ENCODE measurements at regions not wholly inside any gene's neighbourhood (a gene's known extent, or its start where the extent isn't known, plus 50 kb on each side); places are given as distances from the start of the nearest gene placed in this dataset.

DNA sequence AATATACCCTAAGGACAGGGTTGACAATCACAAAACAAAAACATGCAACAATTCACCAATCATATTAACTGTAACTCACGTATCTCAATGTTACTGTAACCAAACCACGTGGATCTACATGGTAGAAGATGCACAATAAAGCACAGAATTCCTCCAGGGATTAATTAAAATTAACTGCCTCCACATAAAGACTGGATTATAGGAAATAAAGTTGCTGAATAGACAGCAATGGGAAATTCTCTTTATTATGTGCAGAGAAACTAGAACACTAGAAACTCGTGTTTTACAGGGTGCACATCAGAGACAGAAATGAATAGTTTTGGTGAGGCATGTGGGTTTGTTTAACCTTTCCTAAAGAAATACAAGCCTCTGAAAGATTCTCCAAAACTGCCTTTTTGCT lies 696.3 kb downstream of the EPHA3 start:
- no peak for TF ChIP-seq OSR1 (CRISPR knock-in tag; IDR thresholded peaks at IDR 0.05)
- no peak for TF ChIP-seq ZFP3 (CRISPR knock-in tag; IDR thresholded peaks at IDR 0.05)
- no peak for TF ChIP-seq ZNF70 (CRISPR knock-in tag; IDR thresholded peaks at IDR 0.05)
- no peak for TF ChIP-seq ZFP30 (CRISPR knock-in tag; IDR thresholded peaks at IDR 0.05)
- TF ChIP-seq, protein P1, sequence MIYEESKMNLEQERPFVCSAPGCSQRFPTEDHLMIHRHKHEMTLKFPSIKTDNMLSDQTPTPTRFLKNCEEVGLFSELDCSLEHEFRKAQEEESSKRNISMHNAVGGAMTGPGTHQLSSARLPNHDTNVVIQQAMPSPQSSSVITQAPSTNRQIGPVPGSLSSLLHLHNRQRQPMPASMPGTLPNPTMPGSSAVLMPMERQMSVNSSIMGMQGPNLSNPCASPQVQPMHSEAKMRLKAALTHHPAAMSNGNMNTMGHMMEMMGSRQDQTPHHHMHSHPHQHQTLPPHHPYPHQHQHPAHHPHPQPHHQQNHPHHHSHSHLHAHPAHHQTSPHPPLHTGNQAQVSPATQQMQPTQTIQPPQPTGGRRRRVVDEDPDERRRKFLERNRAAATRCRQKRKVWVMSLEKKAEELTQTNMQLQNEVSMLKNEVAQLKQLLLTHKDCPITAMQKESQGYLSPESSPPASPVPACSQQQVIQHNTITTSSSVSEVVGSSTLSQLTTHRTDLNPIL (CRISPR knock-in tag; IDR thresholded peaks at IDR 0.05; ENCODE audit: low read depth) = no peak
- no peak for TF ChIP-seq SNAI2 (CRISPR knock-in tag; IDR thresholded peaks at IDR 0.05)
- no peak for TF ChIP-seq BACH2 (CRISPR knock-in tag; IDR thresholded peaks at IDR 0.05; ENCODE audit: borderline replicate concordance)
- TF ChIP-seq ZNF8 (CRISPR knock-in tag; IDR thresholded peaks at IDR 0.05) = no peak
- no peak for TF ChIP-seq ARNTL (CRISPR knock-in tag; IDR thresholded peaks at IDR 0.05; ENCODE audit: borderline replicate concordance, low read depth)
- TF ChIP-seq ZNF565 (CRISPR knock-in tag; conservative IDR thresholded peaks at IDR 0.05; ENCODE audit: low read depth) = no peak
- no peak for TF ChIP-seq ESRRG (CRISPR knock-in tag; IDR thresholded peaks at IDR 0.05)
- no peak for TF ChIP-seq PPARA (CRISPR knock-in tag; IDR thresholded peaks at IDR 0.05; ENCODE audit: borderline replicate concordance)
- no peak for TF ChIP-seq TCF4 (CRISPR knock-in tag; IDR thresholded peaks at IDR 0.05; ENCODE audit: borderline replicate concordance)
- no peak for TF ChIP-seq ISL1 (CRISPR knock-in tag; IDR thresholded peaks at IDR 0.05)
- TF ChIP-seq CSDC2 (CRISPR knock-in tag; IDR thresholded peaks at IDR 0.05) = no peak
- no peak for ATAC-seq

DNA sequence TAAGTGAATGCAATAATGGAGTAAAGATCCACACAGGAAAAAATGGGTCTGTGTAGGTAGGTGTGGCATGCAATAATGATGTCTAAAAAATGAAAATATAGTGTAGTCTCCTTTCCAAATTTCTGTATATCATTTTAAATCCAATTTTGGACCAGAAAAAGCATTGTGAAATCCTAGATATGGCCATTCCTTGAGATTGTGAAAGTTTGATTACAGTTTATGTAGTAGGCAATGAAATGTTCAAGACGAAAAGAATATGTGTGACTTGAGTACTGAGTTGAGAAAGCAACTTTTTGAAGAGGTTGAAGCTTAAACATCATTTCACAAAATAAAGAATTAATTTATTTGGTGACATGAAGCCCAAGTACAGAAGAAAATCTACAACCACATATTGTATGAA lies 698.7 kb downstream of the EPHA3 start:
- TF ChIP-seq ZFP3 (CRISPR knock-in tag; IDR thresholded peaks at IDR 0.05) (no peak), ZC3H10 (CRISPR knock-in tag; IDR thresholded peaks at IDR 0.05) (no peak), ZNF8 (CRISPR knock-in tag; IDR thresholded peaks at IDR 0.05) (no peak), RARB (CRISPR knock-in tag; IDR thresholded peaks at IDR 0.05) (no peak), GLIS3 (CRISPR knock-in tag; IDR thresholded peaks at IDR 0.05) (no peak), OSR1 (CRISPR knock-in tag; IDR thresholded peaks at IDR 0.05) (no peak), ZNF565 (CRISPR knock-in tag; conservative IDR thresholded peaks at IDR 0.05; ENCODE audit: low read depth) (no peak), CSDC2 (CRISPR knock-in tag; IDR thresholded peaks at IDR 0.05) (no peak)
- TF ChIP-seq, protein P1 (CRISPR knock-in tag; IDR thresholded peaks at IDR 0.05; ENCODE audit: low read depth) = no peak
- TF ChIP-seq, protein P2, sequence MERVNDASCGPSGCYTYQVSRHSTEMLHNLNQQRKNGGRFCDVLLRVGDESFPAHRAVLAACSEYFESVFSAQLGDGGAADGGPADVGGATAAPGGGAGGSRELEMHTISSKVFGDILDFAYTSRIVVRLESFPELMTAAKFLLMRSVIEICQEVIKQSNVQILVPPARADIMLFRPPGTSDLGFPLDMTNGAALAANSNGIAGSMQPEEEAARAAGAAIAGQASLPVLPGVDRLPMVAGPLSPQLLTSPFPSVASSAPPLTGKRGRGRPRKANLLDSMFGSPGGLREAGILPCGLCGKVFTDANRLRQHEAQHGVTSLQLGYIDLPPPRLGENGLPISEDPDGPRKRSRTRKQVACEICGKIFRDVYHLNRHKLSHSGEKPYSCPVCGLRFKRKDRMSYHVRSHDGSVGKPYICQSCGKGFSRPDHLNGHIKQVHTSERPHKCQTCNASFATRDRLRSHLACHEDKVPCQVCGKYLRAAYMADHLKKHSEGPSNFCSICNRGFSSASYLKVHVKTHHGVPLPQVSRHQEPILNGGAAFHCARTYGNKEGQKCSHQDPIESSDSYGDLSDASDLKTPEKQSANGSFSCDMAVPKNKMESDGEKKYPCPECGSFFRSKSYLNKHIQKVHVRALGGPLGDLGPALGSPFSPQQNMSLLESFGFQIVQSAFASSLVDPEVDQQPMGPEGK (CRISPR knock-in tag; IDR thresholded peaks at IDR 0.05; ENCODE audit: borderline replicate concordance) = no peak
- TF ChIP-seq, protein P3, sequence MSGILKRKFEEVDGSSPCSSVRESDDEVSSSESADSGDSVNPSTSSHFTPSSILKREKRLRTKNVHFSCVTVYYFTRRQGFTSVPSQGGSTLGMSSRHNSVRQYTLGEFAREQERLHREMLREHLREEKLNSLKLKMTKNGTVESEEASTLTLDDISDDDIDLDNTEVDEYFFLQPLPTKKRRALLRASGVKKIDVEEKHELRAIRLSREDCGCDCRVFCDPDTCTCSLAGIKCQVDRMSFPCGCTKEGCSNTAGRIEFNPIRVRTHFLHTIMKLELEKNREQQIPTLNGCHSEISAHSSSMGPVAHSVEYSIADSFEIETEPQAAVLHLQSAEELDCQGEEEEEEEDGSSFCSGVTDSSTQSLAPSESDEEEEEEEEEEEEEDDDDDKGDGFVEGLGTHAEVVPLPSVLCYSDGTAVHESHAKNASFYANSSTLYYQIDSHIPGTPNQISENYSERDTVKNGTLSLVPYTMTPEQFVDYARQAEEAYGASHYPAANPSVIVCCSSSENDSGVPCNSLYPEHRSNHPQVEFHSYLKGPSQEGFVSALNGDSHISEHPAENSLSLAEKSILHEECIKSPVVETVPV (CRISPR knock-in tag; IDR thresholded peaks at IDR 0.05) = no peak

DNA sequence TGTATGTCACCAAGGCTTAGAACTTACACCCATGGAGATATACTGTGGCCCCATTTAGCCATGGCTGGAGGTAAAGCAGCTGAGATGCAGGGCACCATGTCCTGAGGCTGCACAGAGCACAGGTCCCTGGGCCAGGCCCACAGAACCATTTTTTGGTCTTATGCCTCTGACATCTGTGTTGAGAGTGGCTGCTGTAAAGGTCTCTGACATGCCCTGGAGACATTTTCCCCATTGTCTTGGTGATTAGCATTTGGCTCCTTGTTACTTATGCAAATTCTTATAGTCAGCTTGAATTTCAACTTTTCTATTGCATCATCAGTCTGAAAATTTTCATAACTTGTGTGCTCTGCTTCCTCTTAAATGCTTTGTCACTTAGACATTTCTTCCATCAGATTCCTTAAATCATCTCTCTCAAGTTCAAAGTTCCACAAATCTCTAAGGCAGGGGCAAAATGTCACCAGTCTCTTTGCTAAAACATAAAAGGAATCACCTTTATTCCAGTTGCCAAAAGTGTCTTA lies 701.3 kb downstream of the EPHA3 start:
- no peak for ATAC-seq
- TF ChIP-seq, protein P2 (CRISPR knock-in tag; IDR thresholded peaks at IDR 0.05; ENCODE audit: borderline replicate concordance) = no peak
- TF ChIP-seq ZC3H10 (CRISPR knock-in tag; IDR thresholded peaks at IDR 0.05) (no peak), ARNTL (CRISPR knock-in tag; IDR thresholded peaks at IDR 0.05; ENCODE audit: borderline replicate concordance, low read depth) (no peak), ZNF8 (CRISPR knock-in tag; IDR thresholded peaks at IDR 0.05) (no peak), ZNF565 (CRISPR knock-in tag; conservative IDR thresholded peaks at IDR 0.05; ENCODE audit: low read depth) (no peak), BACH2 (CRISPR knock-in tag; IDR thresholded peaks at IDR 0.05; ENCODE audit: borderline replicate concordance) (no peak), TCF4 (CRISPR knock-in tag; IDR thresholded peaks at IDR 0.05; ENCODE audit: borderline replicate concordance) (no peak), RARB (CRISPR knock-in tag; IDR thresholded peaks at IDR 0.05) (no peak), GLIS3 (CRISPR knock-in tag; IDR thresholded peaks at IDR 0.05) (no peak)
- TF ChIP-seq, protein P4, sequence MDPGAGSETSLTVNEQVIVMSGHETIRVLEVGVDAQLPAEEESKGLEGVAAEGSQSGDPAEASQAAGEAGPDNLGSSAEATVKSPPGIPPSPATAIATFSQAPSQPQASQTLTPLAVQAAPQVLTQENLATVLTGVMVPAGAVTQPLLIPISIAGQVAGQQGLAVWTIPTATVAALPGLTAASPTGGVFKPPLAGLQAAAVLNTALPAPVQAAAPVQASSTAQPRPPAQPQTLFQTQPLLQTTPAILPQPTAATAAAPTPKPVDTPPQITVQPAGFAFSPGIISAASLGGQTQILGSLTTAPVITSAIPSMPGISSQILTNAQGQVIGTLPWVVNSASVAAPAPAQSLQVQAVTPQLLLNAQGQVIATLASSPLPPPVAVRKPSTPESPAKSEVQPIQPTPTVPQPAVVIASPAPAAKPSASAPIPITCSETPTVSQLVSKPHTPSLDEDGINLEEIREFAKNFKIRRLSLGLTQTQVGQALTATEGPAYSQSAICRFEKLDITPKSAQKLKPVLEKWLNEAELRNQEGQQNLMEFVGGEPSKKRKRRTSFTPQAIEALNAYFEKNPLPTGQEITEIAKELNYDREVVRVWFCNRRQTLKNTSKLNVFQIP (CRISPR knock-in tag; IDR thresholded peaks at IDR 0.05; ENCODE audit: borderline replicate concordance, low read depth) = no peak
- TF ChIP-seq, protein P1 (CRISPR knock-in tag; IDR thresholded peaks at IDR 0.05; ENCODE audit: low read depth) = no peak

More for the DNA sequence above, 698.7 kb downstream of the EPHA3 start:
- ATAC-seq = no peak

Data from SK-N-SH treated with all-trans-retinoic acid at 6 μM for 48 hours (cell line).